Endothelial cell of umbilical vein (primary cell): ENCODE measurements at regions not wholly inside any gene's neighbourhood (a gene's known extent, or its start where the extent isn't known, plus 50 kb on each side); places are given as distances from the start of the nearest gene placed in this dataset.

Experiments
- BruUV-seq: library from RNA; stranded (reverse); fragments of 400-500 nt; replicated peaks from 2 replicates; lab custom pipeline; 2021; lab: Mats Ljungman, UMichigan
- CTCF ChIA-PET: fragments of 300-600, 350-600 bp; sonication (Branson Sonifier 250); formaldehyde crosslinking; loops from one replicate; lab custom pipeline; 2021; ENCODE audit warnings: antibody characterized with exemption, inconsistent platforms; lab: Charles Lee
- POLR2A ChIA-PET: fragments of 300-600, 350-600 bp; sonication (Branson Sonifier 250); formaldehyde crosslinking; loops from one replicate; lab custom pipeline; 2021; ENCODE audit warnings: antibody characterized with exemption, inconsistent platforms; lab: Charles Lee
- DNase-seq: peaks from one replicate; pipeline ENCODE4 v3.0.0-alpha.2; 2011; ENCODE audit warnings: low read depth, low spot score
- FAIRE-seq: peaks from 2 replicates; lab custom pipeline; 2011; peaks lifted over from hg19 to GRCh38; lab: Jason Lieb, UNC
- H2AFZ ChIP-seq: 2 replicates; pipeline ENCODE4 v1.6.0; 2012; ENCODE audit warnings: low read depth, low read length, control low read depth, inconsistent platforms
- H3K27ac ChIP-seq: 2 replicates; pipeline ENCODE4 v1.5.1; 2011; ENCODE audit warnings: low read depth, mild to moderate bottlenecking, control low read depth, low read length, moderate library complexity; ENCODE audit not compliant: insufficient read depth
- H3K27me3 ChIP-seq, 2 experiments: 2 replicates each; pipeline versions ENCODE4 v1.6.0 to v1.6.1; 2011; ENCODE audit warnings: low read length in 2 of 2, mixed read lengths in 1 of 2; ENCODE audit not compliant: control insufficient read depth in 2 of 2, insufficient read depth in 2 of 2
- H3K36me3 ChIP-seq, 2 experiments: 2 replicates in 1 of 2; 3 replicates in 1 of 2; pipeline ENCODE4 v1.5.1; 2011; ENCODE audit warnings: low read length in 2 of 2, mild to moderate bottlenecking in 1 of 2, moderate library complexity in 1 of 2; ENCODE audit not compliant: control insufficient read depth in 2 of 2, insufficient read depth in 2 of 2; ENCODE audit errors: extremely low read depth in 1 of 2
- H3K4me1 ChIP-seq: 3 replicates; pipeline ENCODE4 v1.5.1; 2011; ENCODE audit warnings: mild to moderate bottlenecking, low read length; ENCODE audit not compliant: control insufficient read depth, insufficient read depth; ENCODE audit errors: extremely low read depth
- H3K4me2 ChIP-seq: 2 replicates; pipeline ENCODE4 v1.6.1; 2011; ENCODE audit warnings: low read length, control low read depth, mixed read lengths; ENCODE audit not compliant: insufficient read depth
- H3K4me3 ChIP-seq, 3 experiments: fragments of 200-600 bp in 1 of 3; sonication (generic), shearing (Covaris generic) in 1 of 3; replicated peaks in 1 of 3; 2 replicates each; pipeline ENCODE4 v1.5.1; 2011 to 2016; ENCODE audit warnings: control low read depth in 3 of 3, low read length in 3 of 3, mild to moderate bottlenecking in 2 of 3, inconsistent platforms in 1 of 3, low read depth in 1 of 3, moderate library complexity in 1 of 3; ENCODE audit not compliant: insufficient read depth in 1 of 3
- H3K79me2 ChIP-seq: 2 replicates; pipeline ENCODE4 v1.6.0; 2012; ENCODE audit warnings: low read length, inconsistent platforms; ENCODE audit not compliant: control insufficient read depth, insufficient read depth
- H3K9ac ChIP-seq: replicated peaks from 2 replicates; pipeline ENCODE3; 2011; ENCODE audit warnings: low read length, control low read depth; ENCODE audit not compliant: insufficient read depth; ENCODE audit errors: extremely low read depth
- H3K9me1 ChIP-seq: replicated peaks from 3 replicates; pipeline ENCODE4 v1.6.0; 2011; ENCODE audit warnings: mild to moderate bottlenecking, low read length; ENCODE audit not compliant: control insufficient read depth, insufficient read depth; ENCODE audit errors: extremely low read depth
- H3K9me3 ChIP-seq: replicated peaks from 2 replicates; pipeline ENCODE4 v1.5.1; 2012; ENCODE audit warnings: low read length, inconsistent platforms; ENCODE audit not compliant: control insufficient read depth, insufficient read depth
- H4K20me1 ChIP-seq: replicated peaks from 2 replicates; pipeline ENCODE3; 2011; ENCODE audit warnings: mild to moderate bottlenecking, low read length; ENCODE audit not compliant: control insufficient read depth, insufficient read depth; ENCODE audit errors: extremely low read depth
- CTCF ChIP-seq, 2 donors: IDR thresholded peaks; 1 replicate in 1 of 2; 2 replicates in 1 of 2; pipeline ENCODE4 v1.5.1; 2011; ENCODE audit warnings: low read length in 2 of 2, mild to moderate bottlenecking in 2 of 2, moderate library complexity in 2 of 2, control low read depth in 1 of 2, inconsistent platforms in 1 of 2, low read depth in 1 of 2; ENCODE audit not compliant: insufficient read depth in 1 of 2; ENCODE audit errors: extremely low read depth in 1 of 2
- EZH2 ChIP-seq: IDR thresholded peaks from 2 replicates; pipeline ENCODE4 v1.6.1; 2012; ENCODE audit warnings: borderline replicate concordance, low read depth, mild to moderate bottlenecking, moderate library complexity, low read length, inconsistent platforms; ENCODE audit not compliant: severe bottlenecking
- FOS ChIP-seq: IDR thresholded peaks from 2 replicates; pipeline ENCODE4 v1.6.1; 2011; ENCODE audit warnings: mild to moderate bottlenecking, low read length, moderate library complexity, borderline replicate concordance; ENCODE audit not compliant: insufficient read depth
- GATA2 ChIP-seq: IDR thresholded peaks from 2 replicates; pipeline ENCODE4 v1.7.0; 2011; ENCODE audit warnings: low read depth, mild to moderate bottlenecking, moderate library complexity, mixed read lengths, low read length; ENCODE audit not compliant: insufficient read length, insufficient read depth
- JUN ChIP-seq: IDR thresholded peaks from 2 replicates; pipeline ENCODE4 v1.6.1; 2011; ENCODE audit warnings: borderline replicate concordance, low read depth; ENCODE audit not compliant: insufficient read length, insufficient read depth
- MAX ChIP-seq: IDR thresholded peaks from 2 replicates; pipeline ENCODE4 v1.6.1; 2011; ENCODE audit not compliant: insufficient read depth, insufficient read length
- POLR2A ChIP-seq: IDR thresholded peaks from 2 replicates; pipeline ENCODE4 v1.6.1; 2012; ENCODE audit warnings: low read depth, mild to moderate bottlenecking, control low read depth, low read length
- POLR2AphosphoS5 ChIP-seq: IDR thresholded peaks from 2 replicates; pipeline ENCODE4 v1.6.1; 2012; ENCODE audit warnings: low read depth, mild to moderate bottlenecking, control low read depth, low read length, moderate library complexity; ENCODE audit not compliant: insufficient read depth
- dilution Hi-C: fragments of 300-500 bp; cut with MboI; formaldehyde crosslinking; loops from one replicate; pipeline ENCODE4 v1.15.0; 2019; ENCODE audit warnings: low sequenced_read_pairs; ENCODE audit not compliant: extremely low pct_ligation_motif_present
- intact Hi-C: fragments of 100-400 bp; cut with micrococcal nuclease; formaldehyde crosslinking; loops from one replicate; pipeline ENCODE4 v1.10.0; 2022

- intact Hi-C loops = no loop called here
Measured at GRCh38 chr4:114398410-114398809, 200.2 kb upstream of the UGT8 start.

GRCh38 chr4:114399105-114399504, 199.5 kb upstream of the UGT8 start:
- dilution Hi-C loops (no loop called here), intact Hi-C loops (no loop called here)
- Histone ChIP-seq H3K9me3 (no peaks in the 10 kb centered on the region), H3K4me1 (no peaks in the 10 kb centered on the region), H3K27me3 (peaks cover 7 to 8% of the 10 kb centered on the region in 2 experiments), H3K4me3 (no peak overlapping the region), H3K27ac (no peak overlapping the region), H2AFZ (no peak overlapping the region), H3K4me2 (no peak overlapping the region), H3K79me2 (no peaks in the 10 kb centered on the region), H4K20me1 (no peaks in the 10 kb centered on the region), H3K36me3 (no peaks in the 10 kb centered on the region), H3K9ac (no peak overlapping the region), H3K9me1 (no peaks in the 10 kb centered on the region)
- DNase-seq (no peak), FAIRE-seq (no peak)
- BruUV-seq = no TSS peak
- ChIA-PET CTCF (interaction anchor here (1.9 kb wide), 1 partner anchor 11 kb away, joined by 7 read pairs; no protein-coding TSS in a partner anchor), POLR2A (no interaction called here)
- TF ChIP-seq CTCF (IDR thresholded peaks at IDR 0.05; ENCODE audit: extremely low read depth in 1 of 2, insufficient read depth in 1 of 2, low read depth in 1 of 2, low read length in 2 of 2) = no peak
- no peak for TF ChIP-seq EZH2
- TF ChIP-seq FOS = no peak
- TF ChIP-seq POLR2A = no peak
- no peak for TF ChIP-seq POLR2AphosphoS5
- no peak for TF ChIP-seq GATA2

More at GRCh38 chr4:114398410-114398809, 200.2 kb upstream of the UGT8 start:
- ChIA-PET CTCF (interaction anchor here (0.9 to 1.9 kb wide), 2 partner anchors 10 to 296 kb away, joined by 3 to 7 read pairs; no protein-coding TSS in a partner anchor), POLR2A (no interaction called here)
- H3K9ac ChIP-seq = no peak overlapping the region
- no peaks in the 10 kb centered on the region for H3K9me3 ChIP-seq
- dilution Hi-C loops = no loop called here
- no peak overlapping the region for H2AFZ ChIP-seq
- H4K20me1 ChIP-seq = no peaks in the 10 kb centered on the region
- no peaks in the 10 kb centered on the region for H3K4me1 ChIP-seq
- H3K4me3 ChIP-seq = no peak overlapping the region
- H3K79me2 ChIP-seq = no peaks in the 10 kb centered on the region
- BruUV-seq = no TSS peak
- H3K36me3 ChIP-seq = no peaks in the 10 kb centered on the region
- TF ChIP-seq MAX (no peak), GATA2 (no peak), POLR2A (no peak), FOS (no peak), JUN (no peak), EZH2 (no peak), POLR2AphosphoS5 (no peak)
- H3K27me3 ChIP-seq = peaks cover 8 to 9% of the 10 kb centered on the region in 2 experiments
- H3K27ac ChIP-seq = no peak overlapping the region
- no peak overlapping the region for H3K4me2 ChIP-seq
- DNase-seq = no peak
- no peaks in the 10 kb centered on the region for H3K9me1 ChIP-seq
- no peak for FAIRE-seq
